ENCODE measurements at regions not wholly inside any gene's neighbourhood (a gene's known extent, or its start where the extent isn't known, plus 50 kb on each side); places are given as distances from the start of the nearest gene placed in this dataset.

DNA sequence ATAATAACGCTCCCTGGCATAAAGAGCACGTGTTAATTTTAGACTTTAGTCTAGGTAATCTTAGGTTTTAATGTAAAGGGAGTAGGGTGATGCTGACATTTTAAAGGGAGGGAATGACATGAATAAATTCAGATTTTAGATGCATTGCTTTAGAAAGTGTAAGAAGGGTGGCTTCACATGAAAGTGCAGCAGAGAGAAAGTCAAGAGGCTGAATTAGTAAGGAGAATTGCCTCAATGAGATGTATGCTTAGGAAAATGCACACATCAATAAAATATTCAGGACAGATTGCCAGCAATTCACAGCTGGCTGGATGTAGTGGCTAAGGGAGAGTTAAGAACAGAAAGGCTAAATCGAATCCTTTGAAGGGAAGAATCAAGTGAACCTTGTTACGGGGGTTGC, 165.5 kb upstream of the CDH19 start:
- no peaks in the 10 kb centered on the region for H3K36me3 ChIP-seq (ENCODE audit: control insufficient read depth in 2 of 2, insufficient read depth in 1 of 2, low read length in 2 of 2)
- no peak overlapping the region for H3K27ac ChIP-seq (ENCODE audit: extremely low read depth, low read depth, low read length)
- POLR2A ChIA-PET = no interaction called here
- CTCF ChIA-PET = no interaction called here
- H3K4me1 ChIP-seq (ENCODE audit: control insufficient read depth, insufficient read depth, low read length) = no peaks in the 10 kb centered on the region
- no peak overlapping the region for H3K4me3 ChIP-seq (ENCODE audit: low read depth, low read length)
- H3K9me3 ChIP-seq (ENCODE audit: control insufficient read depth, insufficient read depth, low read depth, low read length) = no peaks in the 10 kb centered on the region
- no peak for TF ChIP-seq ZNF302 (tag by site-specific recombination; IDR thresholded peaks at IDR 0.05; ENCODE audit: low read depth)

DNA sequence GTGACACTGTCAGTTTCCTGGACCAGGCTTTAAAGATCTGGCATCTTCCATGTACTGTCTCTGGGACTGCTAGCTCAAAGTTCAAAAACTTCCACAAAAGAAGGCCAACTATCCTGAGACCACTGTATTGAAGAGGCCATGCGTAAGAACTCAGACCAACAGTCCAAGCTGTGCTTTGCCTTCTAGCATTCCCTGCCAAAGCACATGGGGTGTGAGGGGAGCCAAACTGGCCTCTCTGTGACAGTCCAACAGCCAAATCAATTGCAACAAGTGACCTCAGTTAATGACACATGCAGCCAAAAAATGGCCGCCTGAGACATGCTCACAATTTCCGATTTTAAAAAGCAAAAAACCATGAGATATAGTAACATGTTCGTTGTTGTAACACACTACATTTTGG, 160.3 kb upstream of the CDH19 start:
- ChIA-PET POLR2A (no interaction called here), CTCF (no interaction called here)
- no peaks in the 10 kb centered on the region for H3K9me3 ChIP-seq (ENCODE audit: control insufficient read depth, insufficient read depth, low read depth, low read length)
- no peak overlapping the region for H3K27ac ChIP-seq (ENCODE audit: extremely low read depth, low read depth, low read length)
- no peaks in the 10 kb centered on the region for H3K4me1 ChIP-seq (ENCODE audit: control insufficient read depth, insufficient read depth, low read length)
- H3K4me3 ChIP-seq (ENCODE audit: low read depth, low read length) = no peak overlapping the region
- H3K36me3 ChIP-seq (ENCODE audit: control insufficient read depth in 2 of 2, insufficient read depth in 1 of 2, low read length in 2 of 2) = no peaks in the 10 kb centered on the region
- TF ChIP-seq, protein P1, sequence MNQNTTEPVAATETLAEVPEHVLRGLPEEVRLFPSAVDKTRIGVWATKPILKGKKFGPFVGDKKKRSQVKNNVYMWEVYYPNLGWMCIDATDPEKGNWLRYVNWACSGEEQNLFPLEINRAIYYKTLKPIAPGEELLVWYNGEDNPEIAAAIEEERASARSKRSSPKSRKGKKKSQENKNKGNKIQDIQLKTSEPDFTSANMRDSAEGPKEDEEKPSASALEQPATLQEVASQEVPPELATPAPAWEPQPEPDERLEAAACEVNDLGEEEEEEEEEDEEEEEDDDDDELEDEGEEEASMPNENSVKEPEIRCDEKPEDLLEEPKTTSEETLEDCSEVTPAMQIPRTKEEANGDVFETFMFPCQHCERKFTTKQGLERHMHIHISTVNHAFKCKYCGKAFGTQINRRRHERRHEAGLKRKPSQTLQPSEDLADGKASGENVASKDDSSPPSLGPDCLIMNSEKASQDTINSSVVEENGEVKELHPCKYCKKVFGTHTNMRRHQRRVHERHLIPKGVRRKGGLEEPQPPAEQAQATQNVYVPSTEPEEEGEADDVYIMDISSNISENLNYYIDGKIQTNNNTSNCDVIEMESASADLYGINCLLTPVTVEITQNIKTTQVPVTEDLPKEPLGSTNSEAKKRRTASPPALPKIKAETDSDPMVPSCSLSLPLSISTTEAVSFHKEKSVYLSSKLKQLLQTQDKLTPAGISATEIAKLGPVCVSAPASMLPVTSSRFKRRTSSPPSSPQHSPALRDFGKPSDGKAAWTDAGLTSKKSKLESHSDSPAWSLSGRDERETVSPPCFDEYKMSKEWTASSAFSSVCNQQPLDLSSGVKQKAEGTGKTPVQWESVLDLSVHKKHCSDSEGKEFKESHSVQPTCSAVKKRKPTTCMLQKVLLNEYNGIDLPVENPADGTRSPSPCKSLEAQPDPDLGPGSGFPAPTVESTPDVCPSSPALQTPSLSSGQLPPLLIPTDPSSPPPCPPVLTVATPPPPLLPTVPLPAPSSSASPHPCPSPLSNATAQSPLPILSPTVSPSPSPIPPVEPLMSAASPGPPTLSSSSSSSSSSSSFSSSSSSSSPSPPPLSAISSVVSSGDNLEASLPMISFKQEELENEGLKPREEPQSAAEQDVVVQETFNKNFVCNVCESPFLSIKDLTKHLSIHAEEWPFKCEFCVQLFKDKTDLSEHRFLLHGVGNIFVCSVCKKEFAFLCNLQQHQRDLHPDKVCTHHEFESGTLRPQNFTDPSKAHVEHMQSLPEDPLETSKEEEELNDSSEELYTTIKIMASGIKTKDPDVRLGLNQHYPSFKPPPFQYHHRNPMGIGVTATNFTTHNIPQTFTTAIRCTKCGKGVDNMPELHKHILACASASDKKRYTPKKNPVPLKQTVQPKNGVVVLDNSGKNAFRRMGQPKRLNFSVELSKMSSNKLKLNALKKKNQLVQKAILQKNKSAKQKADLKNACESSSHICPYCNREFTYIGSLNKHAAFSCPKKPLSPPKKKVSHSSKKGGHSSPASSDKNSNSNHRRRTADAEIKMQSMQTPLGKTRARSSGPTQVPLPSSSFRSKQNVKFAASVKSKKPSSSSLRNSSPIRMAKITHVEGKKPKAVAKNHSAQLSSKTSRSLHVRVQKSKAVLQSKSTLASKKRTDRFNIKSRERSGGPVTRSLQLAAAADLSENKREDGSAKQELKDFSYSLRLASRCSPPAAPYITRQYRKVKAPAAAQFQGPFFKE (tag by site-specific recombination; IDR thresholded peaks at IDR 0.05; ENCODE audit: borderline replicate concordance) = no peak
- TF ChIP-seq YY2 (tag by site-specific recombination; IDR thresholded peaks at IDR 0.05) = no peak
- TF ChIP-seq RBAK (tag by site-specific recombination; IDR thresholded peaks at IDR 0.05) = no peak
- TF ChIP-seq, protein P2, sequence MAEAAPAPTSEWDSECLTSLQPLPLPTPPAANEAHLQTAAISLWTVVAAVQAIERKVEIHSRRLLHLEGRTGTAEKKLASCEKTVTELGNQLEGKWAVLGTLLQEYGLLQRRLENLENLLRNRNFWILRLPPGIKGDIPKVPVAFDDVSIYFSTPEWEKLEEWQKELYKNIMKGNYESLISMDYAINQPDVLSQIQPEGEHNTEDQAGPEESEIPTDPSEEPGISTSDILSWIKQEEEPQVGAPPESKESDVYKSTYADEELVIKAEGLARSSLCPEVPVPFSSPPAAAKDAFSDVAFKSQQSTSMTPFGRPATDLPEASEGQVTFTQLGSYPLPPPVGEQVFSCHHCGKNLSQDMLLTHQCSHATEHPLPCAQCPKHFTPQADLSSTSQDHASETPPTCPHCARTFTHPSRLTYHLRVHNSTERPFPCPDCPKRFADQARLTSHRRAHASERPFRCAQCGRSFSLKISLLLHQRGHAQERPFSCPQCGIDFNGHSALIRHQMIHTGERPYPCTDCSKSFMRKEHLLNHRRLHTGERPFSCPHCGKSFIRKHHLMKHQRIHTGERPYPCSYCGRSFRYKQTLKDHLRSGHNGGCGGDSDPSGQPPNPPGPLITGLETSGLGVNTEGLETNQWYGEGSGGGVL (tag by site-specific recombination; IDR thresholded peaks at IDR 0.05) = no peak
- no peak for TF ChIP-seq BCL11A (tag by site-specific recombination; IDR thresholded peaks at IDR 0.05; ENCODE audit: low read depth)
- TF ChIP-seq ZNF157 (tag by site-specific recombination; IDR thresholded peaks at IDR 0.05) = no peak
- TF ChIP-seq ZNF341 (tag by site-specific recombination; IDR thresholded peaks at IDR 0.05; ENCODE audit: low read depth) = no peak
- TF ChIP-seq ZNF391 (tag by site-specific recombination; IDR thresholded peaks at IDR 0.05; ENCODE audit: borderline replicate concordance, low read depth) = no peak
- TF ChIP-seq ZNF791 (tag by site-specific recombination; IDR thresholded peaks at IDR 0.05) = no peak
- TF ChIP-seq OSR2 (tag by site-specific recombination; IDR thresholded peaks at IDR 0.05) = no peak
- no peak for TF ChIP-seq ZNF311 (tag by site-specific recombination; IDR thresholded peaks at IDR 0.05; ENCODE audit: borderline replicate concordance)
- TF ChIP-seq ZNF596 (tag by site-specific recombination; IDR thresholded peaks at IDR 0.05) = no peak
- no peak for TF ChIP-seq ZNF670 (tag by site-specific recombination; IDR thresholded peaks at IDR 0.05; ENCODE audit: low read depth)
- TF ChIP-seq ZBTB8A (tag by site-specific recombination; IDR thresholded peaks at IDR 0.05) = no peak
- TF ChIP-seq ZNF140 (tag by site-specific recombination; IDR thresholded peaks at IDR 0.05) = no peak
- no peak for TF ChIP-seq BCL11B (tag by site-specific recombination; IDR thresholded peaks at IDR 0.05; ENCODE audit: low read depth)
- no peak for TF ChIP-seq ZNF521 (tag by site-specific recombination; IDR thresholded peaks at IDR 0.05)
- no peak for TF ChIP-seq GLI4 (tag by site-specific recombination; IDR thresholded peaks at IDR 0.05)
- TF ChIP-seq ZNF600 (tag by site-specific recombination; IDR thresholded peaks at IDR 0.05) = no peak
- TF ChIP-seq, protein P3, sequence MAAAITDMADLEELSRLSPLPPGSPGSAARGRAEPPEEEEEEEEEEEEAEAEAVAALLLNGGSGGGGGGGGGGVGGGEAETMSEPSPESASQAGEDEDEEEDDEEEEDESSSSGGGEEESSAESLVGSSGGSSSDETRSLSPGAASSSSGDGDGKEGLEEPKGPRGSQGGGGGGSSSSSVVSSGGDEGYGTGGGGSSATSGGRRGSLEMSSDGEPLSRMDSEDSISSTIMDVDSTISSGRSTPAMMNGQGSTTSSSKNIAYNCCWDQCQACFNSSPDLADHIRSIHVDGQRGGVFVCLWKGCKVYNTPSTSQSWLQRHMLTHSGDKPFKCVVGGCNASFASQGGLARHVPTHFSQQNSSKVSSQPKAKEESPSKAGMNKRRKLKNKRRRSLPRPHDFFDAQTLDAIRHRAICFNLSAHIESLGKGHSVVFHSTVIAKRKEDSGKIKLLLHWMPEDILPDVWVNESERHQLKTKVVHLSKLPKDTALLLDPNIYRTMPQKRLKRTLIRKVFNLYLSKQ (tag by site-specific recombination; IDR thresholded peaks at IDR 0.05; ENCODE audit: borderline replicate concordance) = no peak
